GM12873 (cell line): ENCODE measurements at regions not wholly inside any gene's neighbourhood (a gene's known extent, or its start where the extent isn't known, plus 50 kb on each side); places are given as distances from the start of the nearest gene placed in this dataset.

ENCODE experiments used
- CTCF ChIP-seq: IDR thresholded peaks from 2 replicates; pipeline ENCODE4 v1.5.1; 2012; ENCODE audit warnings: low read depth, mild to moderate bottlenecking, moderate library complexity, low read length, control low read depth; ENCODE audit not compliant: insufficient read depth; ENCODE audit errors: missing control alignments

GRCh38 chr1:114037962-114038816 lies 58.9 kb downstream of the OLFML3 start:
- no peak for TF ChIP-seq CTCF
